Vagina (tissue), 2 donors: ENCODE measurements at regions not wholly inside any gene's neighbourhood (a gene's known extent, or its start where the extent isn't known, plus 50 kb on each side); places are given as distances from the start of the nearest gene placed in this dataset.

Experiments used
- DNase-seq, 2 donors: peaks; one replicate each; pipeline ENCODE4 v3.0.0-alpha.2; 2017; ENCODE audit errors: extremely low spot score in 2 of 2
- H3K27ac ChIP-seq: fragments of 200-600 bp; sonication (generic); one replicate; pipeline ENCODE4 v1.5.1; 2019
- H3K27me3 ChIP-seq: fragments of 200-600 bp; sonication (generic); one replicate; pipeline ENCODE4 v1.5.1; 2019
- H3K36me3 ChIP-seq, 2 donors: fragments of 200-600 bp; sonication (generic); one replicate each; pipeline ENCODE4 v1.5.1; 2017 to 2019
- H3K4me1 ChIP-seq: fragments of 200-600 bp; sonication (generic); one replicate; pipeline ENCODE4 v1.5.1; 2019
- H3K4me3 ChIP-seq, 2 donors: fragments of 200-600 bp; sonication (generic); 1 replicate in 1 of 2; 2 replicates in 1 of 2; pipeline ENCODE4 v1.5.1; 2016 to 2019
- H3K9me3 ChIP-seq: fragments of 200-600 bp; sonication (generic); one replicate; pipeline ENCODE4 v1.5.1; 2019
- CTCF ChIP-seq, 3 experiments: fragments of 450-650 bp in 2 of 3; fragments of 200-600 bp in 1 of 3; sonication (generic) in 1 of 3; IDR thresholded peaks; one replicate each; pipeline ENCODE4 v1.5.1; 2017 to 2019; ENCODE audit warnings: antibody characterized with exemption in 3 of 3, mild to moderate bottlenecking in 2 of 3, moderate library complexity in 2 of 3
- POLR2A ChIP-seq, 2 donors: fragments of 450-650 bp; IDR thresholded peaks; one replicate each; pipeline ENCODE4 v1.6.1; 2017; ENCODE audit warnings: antibody characterized with exemption in 2 of 2, mild to moderate bottlenecking in 2 of 2, moderate library complexity in 2 of 2
- POLR2AphosphoS5 ChIP-seq, 2 donors: sonication (generic); formaldehyde crosslinking; IDR thresholded peaks; one replicate each; pipeline ENCODE4 v1.9.0; 2017; ENCODE audit warnings: antibody characterized with exemption in 2 of 2, mild to moderate bottlenecking in 2 of 2, low read depth in 1 of 2; ENCODE audit not compliant: insufficient read depth in 1 of 2
- intact Hi-C: fragments of 100-400 bp; cut with DNase I; formaldehyde crosslinking; loops from one replicate; pipeline ENCODE4 v1.15.1; 2023

- no peaks in the 10 kb centered on the region for H3K27me3 ChIP-seq
- H3K27ac ChIP-seq: no peak overlapping the region
- no peak for TF ChIP-seq CTCF (IDR thresholded peaks at IDR 0.05)
- TF ChIP-seq POLR2A (IDR thresholded peaks at IDR 0.05): no peak
- TF ChIP-seq POLR2AphosphoS5 (IDR thresholded peaks at IDR 0.05; ENCODE audit: insufficient read depth in 1 of 2, low read depth in 1 of 2): no peak
- H3K9me3 ChIP-seq: no peaks in the 10 kb centered on the region
- no peaks in the 10 kb centered on the region for H3K4me1 ChIP-seq
- no peaks in the 10 kb centered on the region for H3K36me3 ChIP-seq
- intact Hi-C loops: no loop called here
- H3K4me3 ChIP-seq: no peak overlapping the region
- no peak for DNase-seq
These were observed 538.7 kb downstream of the CMPK2 start for GRCh38 chr2:6326958-6327357.

GRCh38 chr2:6336752-6337471, 528.8 kb downstream of the CMPK2 start:
- no peak overlapping the region for H3K4me3 ChIP-seq
- DNase-seq: no peak
- H3K27me3 ChIP-seq: no peaks in the 10 kb centered on the region
- no peaks in the 10 kb centered on the region for H3K4me1 ChIP-seq
- H3K27ac ChIP-seq: no peak overlapping the region
- no peaks in the 10 kb centered on the region for H3K9me3 ChIP-seq
- intact Hi-C loops: no loop called here
- H3K36me3 ChIP-seq: no peaks in the 10 kb centered on the region
- TF ChIP-seq CTCF (IDR thresholded peaks at IDR 0.05) (no peak), POLR2A (IDR thresholded peaks at IDR 0.05) (no peak), POLR2AphosphoS5 (IDR thresholded peaks at IDR 0.05; ENCODE audit: insufficient read depth in 1 of 2, low read depth in 1 of 2) (no peak)

- H3K4me1 ChIP-seq: no peaks in the 10 kb centered on the region
- H3K36me3 ChIP-seq: no peaks in the 10 kb centered on the region
- TF ChIP-seq CTCF (IDR thresholded peaks at IDR 0.05) (no peak), POLR2AphosphoS5 (IDR thresholded peaks at IDR 0.05; ENCODE audit: insufficient read depth in 1 of 2, low read depth in 1 of 2) (no peak), POLR2A (IDR thresholded peaks at IDR 0.05) (no peak)
- H3K4me3 ChIP-seq: no peak overlapping the region
- no peaks in the 10 kb centered on the region for H3K9me3 ChIP-seq
- DNase-seq: no peak
- intact Hi-C loops: no loop called here
- H3K27me3 ChIP-seq: no peaks in the 10 kb centered on the region
- H3K27ac ChIP-seq: no peak overlapping the region
These were observed 528.3 kb downstream of the CMPK2 start for GRCh38 chr2:6337472-6337820.

- DNase-seq: no peak
- Histone ChIP-seq H3K4me1 (no peaks in the 10 kb centered on the region), H3K27me3 (no peaks in the 10 kb centered on the region), H3K27ac (no peak overlapping the region), H3K9me3 (no peaks in the 10 kb centered on the region), H3K4me3 (no peak overlapping the region), H3K36me3 (no peaks in the 10 kb centered on the region)
- TF ChIP-seq POLR2A (IDR thresholded peaks at IDR 0.05) (no peak), POLR2AphosphoS5 (IDR thresholded peaks at IDR 0.05; ENCODE audit: insufficient read depth in 1 of 2, low read depth in 1 of 2) (no peak), CTCF (IDR thresholded peaks at IDR 0.05) (no peak)
- intact Hi-C loops: no loop called here
These were observed 524.0 kb downstream of the CMPK2 start for GRCh38 chr2:6341588-6342129.

- H3K4me1 ChIP-seq: no peaks in the 10 kb centered on the region
- no peak for TF ChIP-seq POLR2A (IDR thresholded peaks at IDR 0.05)
- no peak for TF ChIP-seq CTCF (IDR thresholded peaks at IDR 0.05)
- no peak for TF ChIP-seq POLR2AphosphoS5 (IDR thresholded peaks at IDR 0.05; ENCODE audit: insufficient read depth in 1 of 2, low read depth in 1 of 2)
- H3K9me3 ChIP-seq: no peaks in the 10 kb centered on the region
- no peak overlapping the region for H3K4me3 ChIP-seq
- H3K27me3 ChIP-seq: no peaks in the 10 kb centered on the region
- H3K36me3 ChIP-seq: no peaks in the 10 kb centered on the region
- no peak for DNase-seq
- intact Hi-C loops: no loop called here
- no peak overlapping the region for H3K27ac ChIP-seq
These were observed 523.3 kb downstream of the CMPK2 start for GRCh38 chr2:6342273-6342920.
